SK-N-SH (cell line): ENCODE measurements at regions not wholly inside any gene's neighbourhood (a gene's known extent, or its start where the extent isn't known, plus 50 kb on each side); places are given as distances from the start of the nearest gene placed in this dataset.

Experiments
- CTCF ChIA-PET: fragments of 300-600, 350-600 bp; formaldehyde crosslinking; extraction: SDS; loops from one replicate; lab custom pipeline; 2021; lab: Yijun Ruan, JAX
- POLR2A ChIA-PET: fragments of 350-600 bp; sonication (Branson Sonifier 250); formaldehyde crosslinking; extraction: SDS; loops from one replicate; lab custom pipeline; 2020; ENCODE audit warnings: antibody characterized with exemption, inconsistent platforms; lab: Yijun Ruan, JAX
- DNase-seq: peaks from one replicate; pipeline ENCODE4 v3.0.0; 2012
- H2AFZ ChIP-seq: fragments of 200-600 bp; sonication (generic); 2 replicates; pipeline ENCODE4 v1.8.1; 2016; ENCODE audit warnings: antibody characterized with exemption, mild to moderate bottlenecking, low read depth
- H3F3A ChIP-seq: fragments of 200-600 bp; sonication (generic); replicated peaks from 2 replicates; pipeline ENCODE3; 2016; ENCODE audit warnings: antibody characterized with exemption, mild to moderate bottlenecking; ENCODE audit not compliant: insufficient read depth
- H3K27ac ChIP-seq, 2 experiments: fragments of 200-500 bp in 1 of 2; fragments of 200-600 bp in 1 of 2; sonication (Bioruptor generic) in 1 of 2; sonication (generic), shearing (Covaris generic) in 1 of 2; 2 replicates each; pipeline versions ENCODE4 v1.5.1 to v1.6.1; 2014 to 2016; ENCODE audit warnings: low read depth in 2 of 2, inconsistent platforms in 1 of 2, low read length in 1 of 2, mild to moderate bottlenecking in 1 of 2, mixed read lengths in 1 of 2
- H3K27me3 ChIP-seq: fragments of 200-600 bp; sonication (generic), shearing (Covaris generic); 2 replicates; pipeline ENCODE4 v1.6.1; 2016; ENCODE audit warnings: mixed run types; ENCODE audit not compliant: insufficient read depth
- H3K36me3 ChIP-seq, 2 experiments: fragments of 200-500 bp in 1 of 2; fragments of 200-600 bp in 1 of 2; sonication (Bioruptor generic) in 1 of 2; sonication (generic) in 1 of 2; replicated peaks in 1 of 2; 2 replicates each; pipeline versions ENCODE3 to v1.5.1; 2014 to 2016; ENCODE audit warnings: low read length in 1 of 2, mild to moderate bottlenecking in 1 of 2; ENCODE audit not compliant: insufficient read depth in 2 of 2, control insufficient read depth in 1 of 2
- H3K4me1 ChIP-seq, 2 experiments: fragments of 200-500 bp in 1 of 2; fragments of 200-600 bp in 1 of 2; sonication (Bioruptor generic) in 1 of 2; sonication (generic), shearing (Covaris generic) in 1 of 2; 2 replicates each; pipeline versions ENCODE4 v1.5.1 to v1.6.1; 2014 to 2016; ENCODE audit warnings: low read depth in 1 of 2, low read length in 1 of 2, mixed run types in 1 of 2; ENCODE audit not compliant: insufficient read depth in 2 of 2, control insufficient read depth in 1 of 2
- H3K4me2 ChIP-seq: fragments of 200-600 bp; sonication (generic), shearing (Covaris generic); 2 replicates; pipeline ENCODE4 v1.6.1; 2017; ENCODE audit warnings: mixed run types
- H3K4me3 ChIP-seq, 2 experiments: fragments of 200-500 bp in 1 of 2; fragments of 200-600 bp in 1 of 2; sonication (Bioruptor generic) in 1 of 2; sonication (generic), shearing (Covaris generic) in 1 of 2; 2 replicates each; pipeline versions ENCODE4 v1.5.1 to v1.8.1; 2014 to 2016; ENCODE audit warnings: low read depth in 2 of 2, inconsistent platforms in 1 of 2, low read length in 1 of 2, mild to moderate bottlenecking in 1 of 2, mixed read lengths in 1 of 2, moderate library complexity in 1 of 2
- H3K79me2 ChIP-seq: fragments of 200-600 bp; sonication (generic); 2 replicates; pipeline ENCODE4 v1.8.1; 2017; ENCODE audit warnings: mild to moderate bottlenecking; ENCODE audit not compliant: insufficient read depth
- H3K9ac ChIP-seq: fragments of 200-600 bp; sonication (generic); 2 replicates; pipeline ENCODE4 v1.6.1; 2017; ENCODE audit warnings: mixed run types
- H3K9me2 ChIP-seq: fragments of 200-600 bp; sonication (generic); 2 replicates; pipeline ENCODE4 v1.6.1; 2017; ENCODE audit warnings: mixed run types
- H3K9me3 ChIP-seq: fragments of 200-600 bp; sonication (generic); 2 replicates; pipeline ENCODE4 v1.6.1; 2017; ENCODE audit warnings: mixed run types, mild to moderate bottlenecking, moderate library complexity
- H4K20me1 ChIP-seq: fragments of 200-600 bp; sonication (generic); 2 replicates; pipeline ENCODE4 v1.6.1; 2017; ENCODE audit warnings: mild to moderate bottlenecking, mixed run types; ENCODE audit not compliant: insufficient read depth
- ELF1 ChIP-seq: IDR thresholded peaks from 2 replicates; pipeline ENCODE4 v1.4.0; 2012
- EZH2phosphoT487 ChIP-seq: fragments of 200-600 bp; sonication (generic); IDR thresholded peaks from 2 replicates; pipeline ENCODE4 v1.6.1; 2017; ENCODE audit warnings: low read depth, mixed run types, mild to moderate bottlenecking, antibody characterized with exemption, moderate library complexity, borderline replicate concordance
- FOXM1 ChIP-seq: IDR thresholded peaks from 2 replicates; pipeline ENCODE4 v1.4.0; 2012; ENCODE audit warnings: low read depth, mild to moderate bottlenecking
- MEF2A ChIP-seq: IDR thresholded peaks from 2 replicates; pipeline ENCODE4 v1.4.0; 2012; ENCODE audit warnings: low read depth, borderline replicate concordance
- REST ChIP-seq: IDR thresholded peaks from 2 replicates; pipeline ENCODE4 v1.6.1; 2012; ENCODE audit warnings: mild to moderate bottlenecking, low read depth, low read length, moderate library complexity
- RXRA ChIP-seq: IDR thresholded peaks from 2 replicates; pipeline ENCODE4 v1.4.0; 2012; ENCODE audit warnings: low read depth, mild to moderate bottlenecking, borderline replicate concordance
- TAF1 ChIP-seq: IDR thresholded peaks from 2 replicates; pipeline ENCODE4 v1.6.1; 2012; ENCODE audit warnings: low read depth, mild to moderate bottlenecking, low read length, moderate library complexity, borderline replicate concordance
- TCF12 ChIP-seq: IDR thresholded peaks from 2 replicates; pipeline ENCODE4 v1.4.0; 2012
- TEAD4 ChIP-seq: IDR thresholded peaks from 2 replicates; pipeline ENCODE4 v1.4.0; 2012; ENCODE audit warnings: mild to moderate bottlenecking, borderline replicate concordance; ENCODE audit not compliant: insufficient read depth
- YY1 ChIP-seq: IDR thresholded peaks from 2 replicates; pipeline ENCODE4 v1.4.0; 2012; ENCODE audit warnings: low read depth, mild to moderate bottlenecking
- WGBS: methylation state at CpG from one replicate; pipeline ENCODE4 v1.1.6; 2017; ENCODE audit warnings: low lambda C conversion rate; 5-methylcytosine and 5-hydroxymethylcytosine counted together
- TF ChIP-seq, protein P1 (sequence below): fragments of 150-350 bp; IDR thresholded peaks from 2 replicates; pipeline ENCODE4 v1.6.1; 2016; ENCODE audit warnings: mild to moderate bottlenecking, low read depth, low read length

DNA sequence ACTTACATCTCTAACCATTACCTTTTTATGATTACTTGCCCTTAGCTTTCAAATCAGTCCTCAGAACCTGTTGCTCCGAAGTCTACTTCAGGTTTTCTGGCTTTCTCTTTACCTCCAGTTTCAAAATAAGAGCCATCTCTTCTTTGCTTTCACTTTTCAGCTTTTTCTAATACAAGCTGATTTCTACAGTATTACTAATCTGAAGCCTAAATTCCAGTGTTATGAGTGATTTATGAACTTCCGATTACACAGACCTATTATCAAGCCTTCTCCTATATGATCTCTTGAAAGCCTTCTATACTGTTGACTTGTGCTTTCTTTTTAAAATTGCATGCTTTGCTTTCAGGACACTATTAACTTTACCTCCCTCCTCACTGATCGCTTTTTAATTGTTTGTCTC is 1307.8 kb upstream of the CELF2 start:
- H2AFZ ChIP-seq: no peak overlapping the region
- H3K27ac ChIP-seq: no peak overlapping the region
- no peak for DNase-seq
- no peaks in the 10 kb centered on the region for H3K27me3 ChIP-seq
- TF ChIP-seq TCF12 (no peak), RXRA (no peak), EZH2phosphoT487 (no peak)
- no peak overlapping the region for H3K9ac ChIP-seq
- no peaks in the 10 kb centered on the region for H3K9me3 ChIP-seq
- H4K20me1 ChIP-seq: no peaks in the 10 kb centered on the region
- ChIA-PET CTCF (no interaction called here), POLR2A (no interaction called here)
- H3K9me2 ChIP-seq: no peaks in the 10 kb centered on the region
- WGBS: 16% methylated on average over 3 of the region's 3 CpGs
- H3K4me2 ChIP-seq: no peak overlapping the region
- no peak overlapping the region for H3K4me3 ChIP-seq
- no peaks in the 10 kb centered on the region for H3F3A ChIP-seq
- no peaks in the 10 kb centered on the region for H3K4me1 ChIP-seq
- H3K36me3 ChIP-seq: no peaks in the 10 kb centered on the region
- H3K79me2 ChIP-seq: no peaks in the 10 kb centered on the region

GRCh38 chr10:9712393-9712792 is 1305.3 kb upstream of the CELF2 start:
- Histone ChIP-seq H3K9ac (no peak overlapping the region), H3K4me3 (no peak overlapping the region), H3K36me3 (no peaks in the 10 kb centered on the region), H2AFZ (no peak overlapping the region), H3F3A (no peaks in the 10 kb centered on the region), H3K4me2 (no peak overlapping the region), H3K9me2 (no peaks in the 10 kb centered on the region), H3K27me3 (no peaks in the 10 kb centered on the region), H3K79me2 (no peaks in the 10 kb centered on the region), H3K27ac (no peak overlapping the region), H3K4me1 (no peaks in the 10 kb centered on the region), H3K9me3 (no peaks in the 10 kb centered on the region), H4K20me1 (no peaks in the 10 kb centered on the region)
- ChIA-PET POLR2A (no interaction called here), CTCF (interaction anchor here (0.8 to 1.0 kb wide), 2 partner anchors 11 to 61 kb away, joined by 3 read pairs; no protein-coding TSS in a partner anchor)
- TF ChIP-seq TAF1: no peak
- TF ChIP-seq FOXM1: no peak
- no peak for TF ChIP-seq TEAD4
- no peak for TF ChIP-seq MEF2A
- TF ChIP-seq, protein P1, sequence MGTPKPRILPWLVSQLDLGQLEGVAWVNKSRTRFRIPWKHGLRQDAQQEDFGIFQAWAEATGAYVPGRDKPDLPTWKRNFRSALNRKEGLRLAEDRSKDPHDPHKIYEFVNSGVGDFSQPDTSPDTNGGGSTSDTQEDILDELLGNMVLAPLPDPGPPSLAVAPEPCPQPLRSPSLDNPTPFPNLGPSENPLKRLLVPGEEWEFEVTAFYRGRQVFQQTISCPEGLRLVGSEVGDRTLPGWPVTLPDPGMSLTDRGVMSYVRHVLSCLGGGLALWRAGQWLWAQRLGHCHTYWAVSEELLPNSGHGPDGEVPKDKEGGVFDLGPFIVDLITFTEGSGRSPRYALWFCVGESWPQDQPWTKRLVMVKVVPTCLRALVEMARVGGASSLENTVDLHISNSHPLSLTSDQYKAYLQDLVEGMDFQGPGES: no peak
- TF ChIP-seq REST: no peak
- no peak for TF ChIP-seq YY1
- TF ChIP-seq ELF1: no peak
- no peak for DNase-seq
